Psoas muscle (tissue), 7 donors: ENCODE measurements at regions not wholly inside any gene's neighbourhood (a gene's known extent, or its start where the extent isn't known, plus 50 kb on each side); places are given as distances from the start of the nearest gene placed in this dataset.

Experiments
- ATAC-seq, 4 donors: fragments of 200-7000 bp; cut with Tn5 transposase; one replicate each; pipeline ENCODE4 v1.9.1; 2020; ENCODE audit warnings: moderate library complexity in 3 of 4, mild to moderate bottlenecking in 2 of 4
- DNase-seq, 2 donors: peaks; one replicate each; pipeline ENCODE4 v3.0.0-alpha.2; 2020
- H3K27ac ChIP-seq: fragments of 200-600 bp; one replicate; pipeline ENCODE4 v1.8.0; 2022
- H3K27me3 ChIP-seq, 3 donors: fragments of 200-600 bp in 1 of 3; one replicate each; pipeline versions ENCODE4 v1.6.1 to v1.8.0; 2013 to 2022; ENCODE audit warnings: low read length in 2 of 3, mild to moderate bottlenecking in 2 of 3, moderate library complexity in 1 of 3; ENCODE audit not compliant: insufficient read depth in 3 of 3
- H3K36me3 ChIP-seq, 2 donors: fragments of 200-600 bp in 1 of 2; one replicate each; pipeline versions ENCODE4 v1.6.1 to v1.8.0; 2013 to 2022; ENCODE audit warnings: low read depth in 1 of 2, mild to moderate bottlenecking in 1 of 2, moderate library complexity in 1 of 2; ENCODE audit not compliant: insufficient read depth in 1 of 2
- H3K4me1 ChIP-seq: fragments of 200-600 bp; one replicate; pipeline ENCODE4 v1.8.0; 2022
- H3K4me3 ChIP-seq: fragments of 200-600 bp; one replicate; pipeline ENCODE4 v1.8.0; 2022; ENCODE audit warnings: mild to moderate bottlenecking
- H3K9me3 ChIP-seq: fragments of 200-600 bp; one replicate; pipeline ENCODE4 v1.8.0; 2022
- WGBS, 3 donors: extraction: QIAGEN DNeasy Blood & Tissue Kit; methylation state at CpG; one replicate each; pipeline versions ENCODE4 v1.1.6 to v1.1.7; 2013; 5-methylcytosine and 5-hydroxymethylcytosine counted together
- intact Hi-C, 2 donors: fragments of 100-400 bp; cut with DNase I; formaldehyde crosslinking; loops; one replicate each; pipeline versions ENCODE4 v1.11.0 to v1.14.2; 2022
- TF ChIP-seq, protein P1 (sequence below): fragments of 200-600 bp; IDR thresholded peaks from one replicate; pipeline ENCODE4 v1.8.0; 2022; ENCODE audit warnings: antibody characterized with exemption
- donor health status: healthy with polysubstance abuse.
- donor health status: DM: no; HTN: no; CAD: no; lungs with moderate emphysema.
- donor health status: Bipolar disorder and iron deficiency.
- donor health status: healthy.
- donor health status: DM: yes; HTN: yes; CAD: no.
- donor health status: DM: no; HTN: no; CAD: no.
- donor health status: DM: yes; HTN: yes; CAD: no.

DNA sequence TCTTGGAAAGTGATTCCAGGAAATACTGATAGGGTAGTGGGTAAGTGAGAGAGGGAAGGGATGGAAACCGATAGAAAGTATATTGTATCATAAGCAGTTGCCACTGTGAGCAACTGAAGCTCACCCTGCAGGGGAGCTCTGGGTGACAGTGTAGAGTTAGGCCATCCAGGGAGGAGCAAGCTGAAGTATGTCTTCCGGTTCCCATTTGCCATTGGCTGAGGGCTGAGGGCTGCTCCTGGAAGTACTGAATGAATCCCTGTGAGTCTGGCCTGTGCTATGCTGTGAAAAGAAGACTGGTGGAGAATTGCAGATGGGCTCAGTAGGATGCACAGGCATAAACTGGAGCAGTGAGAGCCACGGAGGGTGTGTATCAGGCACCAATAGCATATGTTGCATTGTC, 348.3 kb downstream of the MFSD1 start:
- intact Hi-C loops: no loop called here
- 80 to 83% (median 81%) methylated on average over 3 of the region's 3 CpGs for whole genome bisulfite sequencing, 3 donors

DNA sequence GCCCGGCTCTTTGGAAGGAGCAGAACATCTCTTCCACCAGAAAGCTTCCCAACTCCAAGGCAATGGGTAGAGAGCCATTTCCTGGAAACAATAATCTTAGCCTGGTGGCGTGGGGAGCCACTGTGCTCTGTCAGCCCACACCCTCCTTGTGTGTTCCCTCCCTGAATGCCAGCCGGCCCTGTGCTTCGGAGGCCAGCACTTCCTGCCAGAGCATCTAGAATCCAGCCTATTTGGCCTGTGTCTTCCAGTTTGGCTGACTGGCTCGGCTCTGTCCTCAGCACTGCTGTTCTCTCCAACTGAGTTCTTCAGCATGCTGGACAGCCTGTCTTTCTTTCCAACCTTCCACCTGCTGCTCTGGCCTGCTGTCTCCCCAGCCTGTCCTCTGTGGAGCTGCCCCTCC, 349.3 kb downstream of the MFSD1 start:
- Histone ChIP-seq H3K4me3 (no peak overlapping the region), H3K9me3 (no peaks in the 10 kb centered on the region), H3K4me1 (no peaks in the 10 kb centered on the region), H3K27me3 (no peaks in the 10 kb centered on the region), H3K36me3 (no peaks in the 10 kb centered on the region), H3K27ac (no peak overlapping the region)
- DNase-seq (no peak), ATAC-seq (peak in 2 of 4 donors; percentile 40 to 50)
- intact Hi-C loops: no loop called here
- TF ChIP-seq, protein P1, sequence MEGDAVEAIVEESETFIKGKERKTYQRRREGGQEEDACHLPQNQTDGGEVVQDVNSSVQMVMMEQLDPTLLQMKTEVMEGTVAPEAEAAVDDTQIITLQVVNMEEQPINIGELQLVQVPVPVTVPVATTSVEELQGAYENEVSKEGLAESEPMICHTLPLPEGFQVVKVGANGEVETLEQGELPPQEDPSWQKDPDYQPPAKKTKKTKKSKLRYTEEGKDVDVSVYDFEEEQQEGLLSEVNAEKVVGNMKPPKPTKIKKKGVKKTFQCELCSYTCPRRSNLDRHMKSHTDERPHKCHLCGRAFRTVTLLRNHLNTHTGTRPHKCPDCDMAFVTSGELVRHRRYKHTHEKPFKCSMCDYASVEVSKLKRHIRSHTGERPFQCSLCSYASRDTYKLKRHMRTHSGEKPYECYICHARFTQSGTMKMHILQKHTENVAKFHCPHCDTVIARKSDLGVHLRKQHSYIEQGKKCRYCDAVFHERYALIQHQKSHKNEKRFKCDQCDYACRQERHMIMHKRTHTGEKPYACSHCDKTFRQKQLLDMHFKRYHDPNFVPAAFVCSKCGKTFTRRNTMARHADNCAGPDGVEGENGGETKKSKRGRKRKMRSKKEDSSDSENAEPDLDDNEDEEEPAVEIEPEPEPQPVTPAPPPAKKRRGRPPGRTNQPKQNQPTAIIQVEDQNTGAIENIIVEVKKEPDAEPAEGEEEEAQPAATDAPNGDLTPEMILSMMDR: no peak
- WGBS, 3 donors: 19 to 72% (median 29%) methylated on average over 5 of the region's 5 CpGs

More for the DNA sequence above, 348.3 kb downstream of the MFSD1 start:
- no peaks in the 10 kb centered on the region for H3K4me1 ChIP-seq
- H3K9me3 ChIP-seq: no peaks in the 10 kb centered on the region
- H3K27ac ChIP-seq: no peak overlapping the region
- no peaks in the 10 kb centered on the region for H3K27me3 ChIP-seq
- TF ChIP-seq, protein P1: no peak
- no peak for ATAC-seq
- no peak for DNase-seq
- H3K4me3 ChIP-seq: no peak overlapping the region
- H3K36me3 ChIP-seq: no peaks in the 10 kb centered on the region

DNA sequence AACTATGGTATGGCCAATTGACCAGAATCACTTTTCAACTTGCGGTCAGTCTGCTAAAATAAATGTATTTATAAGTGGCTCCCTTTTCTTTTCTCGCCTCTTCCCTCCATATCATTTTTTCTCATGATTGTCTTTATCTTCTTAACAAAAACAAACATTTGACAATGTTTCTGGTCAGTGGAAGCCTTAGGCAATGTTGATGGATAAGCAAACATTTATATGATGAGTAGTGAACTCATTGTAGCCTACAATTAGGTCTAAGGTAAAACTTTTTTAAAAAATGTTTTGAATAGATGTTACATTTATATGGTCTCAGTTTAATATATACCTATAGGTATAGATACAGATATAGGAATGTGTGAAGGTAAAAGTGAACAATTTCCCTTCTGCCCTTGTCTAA, 355.4 kb downstream of the MFSD1 start:
- no peak overlapping the region for H3K27ac ChIP-seq
- intact Hi-C loops: no loop called here
- H3K4me3 ChIP-seq: no peak overlapping the region
- H3K36me3 ChIP-seq: no peaks in the 10 kb centered on the region
- DNase-seq (no peak), ATAC-seq (no peak)
- no peaks in the 10 kb centered on the region for H3K4me1 ChIP-seq
- 89 to 93% (median 92%) methylated on average over 2 of the region's 2 CpGs for WGBS, 3 donors
- TF ChIP-seq, protein P1: no peak
- no peaks in the 10 kb centered on the region for H3K9me3 ChIP-seq
- no peaks in the 10 kb centered on the region for H3K27me3 ChIP-seq

DNA sequence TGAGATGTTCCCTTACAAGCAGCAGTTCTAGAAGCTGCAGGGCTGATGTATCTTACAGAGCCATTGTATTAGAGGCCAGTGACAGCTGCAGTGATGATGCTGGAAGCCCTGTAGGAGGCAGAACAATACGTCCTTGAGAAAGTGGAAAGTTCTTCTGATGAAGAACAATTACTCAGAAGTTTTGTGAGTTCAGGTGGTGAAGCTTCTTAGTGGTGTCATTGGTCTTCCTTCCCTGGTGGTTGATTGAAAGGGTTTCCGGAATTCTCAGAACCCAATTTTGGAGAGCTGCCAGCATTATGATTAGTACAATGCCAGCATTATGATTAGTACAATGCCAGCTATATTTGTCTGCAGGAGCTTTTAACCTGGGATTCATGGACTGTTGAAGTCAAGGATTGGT, 356.4 kb downstream of the MFSD1 start:
- WGBS, 3 donors: 40 to 53% (median 50%) methylated on average over 2 of the region's 2 CpGs
- H3K4me3 ChIP-seq: no peak overlapping the region
- no peak overlapping the region for H3K27ac ChIP-seq
- intact Hi-C loops: no loop called here
- no peaks in the 10 kb centered on the region for H3K36me3 ChIP-seq
- H3K4me1 ChIP-seq: no peaks in the 10 kb centered on the region
- H3K27me3 ChIP-seq: no peaks in the 10 kb centered on the region
- ATAC-seq (no peak), DNase-seq (no peak)
- no peaks in the 10 kb centered on the region for H3K9me3 ChIP-seq
- TF ChIP-seq, protein P1: no peak

DNA sequence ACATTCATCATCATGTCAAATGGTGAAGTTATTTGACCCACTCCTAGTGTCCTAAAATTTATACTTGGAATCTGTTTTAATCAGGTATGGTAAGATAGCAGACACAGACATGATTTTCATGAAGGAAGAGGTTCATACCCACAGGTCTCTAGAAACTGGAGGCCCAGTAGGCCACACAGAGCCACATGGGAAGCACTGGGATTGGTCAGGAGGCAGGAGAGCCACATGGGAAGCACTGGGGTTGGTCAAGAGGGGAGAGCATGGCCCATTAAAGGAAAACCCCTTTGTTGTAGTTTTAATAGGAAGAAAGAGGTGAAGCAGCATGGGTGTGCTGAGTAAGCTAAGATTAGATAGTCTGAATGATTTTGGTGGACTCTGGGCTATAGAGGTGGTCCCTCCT, 356.9 kb downstream of the MFSD1 start:
- Histone ChIP-seq H3K4me1 (no peaks in the 10 kb centered on the region), H3K27ac (no peak overlapping the region), H3K4me3 (no peak overlapping the region), H3K27me3 (no peaks in the 10 kb centered on the region), H3K36me3 (no peaks in the 10 kb centered on the region), H3K9me3 (no peaks in the 10 kb centered on the region)
- no peak for DNase-seq
- no peak for ATAC-seq
- intact Hi-C loops: no loop called here
- TF ChIP-seq, protein P1: no peak
